ENCODE measurements at regions not wholly inside any gene's neighbourhood (a gene's known extent, or its start where the extent isn't known, plus 50 kb on each side); places are given as distances from the start of the nearest gene placed in this dataset.
"Not testable (repeated sequence)": the region's sequence is repeated elsewhere in the genome, so short reads cannot be mapped to it uniquely, and the experiment has no call there.

- no peak for DNase-seq
- H3K4me3 ChIP-seq, result no peak overlapping the region
- no peaks in the 10 kb centered on the region for H3K9me3 ChIP-seq (replicated peaks)
- no peaks in the 10 kb centered on the region for H3K36me3 ChIP-seq
- no peak overlapping the region for H3K27ac ChIP-seq
- peaks cover 11% of the 10 kb centered on the region for H3K4me1 ChIP-seq
- H3K27me3 ChIP-seq, result no peaks in the 10 kb centered on the region
Measured at GRCh38 chrX:150118476-150118875, 180.2 kb upstream of the EOLA2 start.

GRCh38 chrX:150119323-150119722, 181.0 kb upstream of the EOLA2 start:
- Histone ChIP-seq H3K9me3 (replicated peaks) (no peaks in the 10 kb centered on the region), H3K27ac (peak overlapping the region; percentile 57), H3K4me3 (no peak overlapping the region), H3K27me3 (no peaks in the 10 kb centered on the region), H3K4me1 (peaks cover 11% of the 10 kb centered on the region), H3K36me3 (no peaks in the 10 kb centered on the region)
- DNase-seq, result peak; percentile 35 to 60

GRCh38 chrX:150125045-150125444, 186.8 kb upstream of the EOLA2 start:
- H3K27me3 ChIP-seq; H3K4me3 ChIP-seq; H3K36me3 ChIP-seq; H3K4me1 ChIP-seq; H3K27ac ChIP-seq; H3K9me3 ChIP-seq (replicated peaks); DNase-seq: not testable (repeated sequence)

- Histone ChIP-seq H3K27ac (no peak overlapping the region), H3K36me3 (no peaks in the 10 kb centered on the region), H3K9me3 (replicated peaks) (no peaks in the 10 kb centered on the region), H3K4me1 (no peaks in the 10 kb centered on the region), H3K27me3 (no peaks in the 10 kb centered on the region), H3K4me3 (no peak overlapping the region)
- DNase-seq, result no peak
Measured at GRCh38 chrX:150127216-150127615, 188.9 kb upstream of the EOLA2 start.

GRCh38 chrX:150143721-150144440, 205.6 kb upstream of the EOLA2 start:
- Histone ChIP-seq H3K9me3 (replicated peaks) (no peaks in the 10 kb centered on the region; the same call in 1 of the 2 replicates), H3K27ac (0 out of 2 replicates have a peak overlapping the region, but pooled peaks have one; percentile 8), H3K27me3 (no peaks in the 10 kb centered on the region), H3K4me1 (peaks cover 32% of the 10 kb centered on the region), H3K36me3 (no peaks in the 10 kb centered on the region), H3K4me3 (no peak overlapping the region)
- peak in 1 of 2 experiments; percentile 60 for DNase-seq

- Histone ChIP-seq H3K4me1 (peaks cover 19% of the 10 kb centered on the region), H3K27me3 (no peaks in the 10 kb centered on the region), H3K4me3 (no peak overlapping the region), H3K36me3 (no peaks in the 10 kb centered on the region), H3K9me3 (replicated peaks) (no peaks in the 10 kb centered on the region; the same call in 1 of the 2 replicates), H3K27ac (no peak overlapping the region)
- peak; percentile 34 to 46 for DNase-seq
Measured at GRCh38 chrX:150146271-150146896, 208.1 kb upstream of the EOLA2 start.

- Histone ChIP-seq H3K4me1 (peaks cover 12% of the 10 kb centered on the region), H3K4me3 (no peak overlapping the region), H3K27me3 (no peaks in the 10 kb centered on the region), H3K9me3 (replicated peaks) (no peaks in the 10 kb centered on the region), H3K36me3 (no peaks in the 10 kb centered on the region), H3K27ac (no peak overlapping the region)
- no peak for DNase-seq
Measured at GRCh38 chrX:150148749-150149672, 210.7 kb upstream of the EOLA2 start.

GRCh38 chrX:150150076-150150779, 211.9 kb upstream of the EOLA2 start:
- no peak for DNase-seq
- Histone ChIP-seq H3K4me1 (peaks cover 8% of the 10 kb centered on the region), H3K36me3 (no peaks in the 10 kb centered on the region), H3K4me3 (no peak overlapping the region), H3K9me3 (replicated peaks) (no peaks in the 10 kb centered on the region), H3K27ac (no peak overlapping the region), H3K27me3 (no peaks in the 10 kb centered on the region)

GRCh38 chrX:150150780-150151125, 212.4 kb upstream of the MAMLD1 start:
- Histone ChIP-seq H3K4me1 (peaks cover 12% of the 10 kb centered on the region), H3K9me3 (replicated peaks) (no peaks in the 10 kb centered on the region), H3K4me3 (no peak overlapping the region), H3K27me3 (no peaks in the 10 kb centered on the region), H3K36me3 (no peaks in the 10 kb centered on the region), H3K27ac (no peak overlapping the region)
- no peak for DNase-seq

- DNase-seq, result no peak
- H3K4me3 ChIP-seq, result no peak overlapping the region
- H3K9me3 ChIP-seq (replicated peaks), result no peaks in the 10 kb centered on the region
- peaks cover 21% of the 10 kb centered on the region for H3K4me1 ChIP-seq
- no peak overlapping the region for H3K27ac ChIP-seq
- H3K36me3 ChIP-seq, result no peaks in the 10 kb centered on the region
- H3K27me3 ChIP-seq, result no peaks in the 10 kb centered on the region
Measured at GRCh38 chrX:150152036-150152435, 211.1 kb upstream of the MAMLD1 start.

GRCh38 chrX:150152546-150152945, 210.6 kb upstream of the MAMLD1 start:
- no peak for DNase-seq
- peaks cover 26% of the 10 kb centered on the region for H3K4me1 ChIP-seq
- H3K9me3 ChIP-seq (replicated peaks), result no peaks in the 10 kb centered on the region
- H3K36me3 ChIP-seq, result no peaks in the 10 kb centered on the region
- no peaks in the 10 kb centered on the region for H3K27me3 ChIP-seq
- H3K4me3 ChIP-seq, result no peak overlapping the region
- H3K27ac ChIP-seq, result no peak overlapping the region

GRCh38 chrX:150155436-150156035, 207.6 kb upstream of the MAMLD1 start:
- Histone ChIP-seq H3K9me3 (replicated peaks) (no peaks in the 10 kb centered on the region), H3K4me3 (no peak overlapping the region), H3K4me1 (peaks cover 29% of the 10 kb centered on the region), H3K27ac (peak overlapping the region; percentile 66), H3K27me3 (no peaks in the 10 kb centered on the region), H3K36me3 (no peaks in the 10 kb centered on the region)
- peak; percentile 79 to 82 for DNase-seq

GRCh38 chrX:150156615-150157014, 206.5 kb upstream of the MAMLD1 start:
- H3K4me1 ChIP-seq, result peaks cover 29% of the 10 kb centered on the region
- no peak for DNase-seq
- no peak overlapping the region for H3K27ac ChIP-seq
- no peaks in the 10 kb centered on the region for H3K27me3 ChIP-seq
- H3K36me3 ChIP-seq, result no peaks in the 10 kb centered on the region
- H3K9me3 ChIP-seq (replicated peaks), result no peaks in the 10 kb centered on the region
- no peak overlapping the region for H3K4me3 ChIP-seq

GRCh38 chrX:150157291-150157690, 205.8 kb upstream of the MAMLD1 start:
- H3K9me3 ChIP-seq (replicated peaks), result no peaks in the 10 kb centered on the region
- no peak overlapping the region for H3K4me3 ChIP-seq
- no peaks in the 10 kb centered on the region for H3K27me3 ChIP-seq
- no peaks in the 10 kb centered on the region for H3K36me3 ChIP-seq
- H3K27ac ChIP-seq, result no peak overlapping the region
- H3K4me1 ChIP-seq, result peaks cover 29% of the 10 kb centered on the region
- peak; percentile 16 to 47 for DNase-seq
